ENCODE measurements at regions not wholly inside any gene's neighbourhood (a gene's known extent, or its start where the extent isn't known, plus 50 kb on each side); places are given as distances from the start of the nearest gene placed in this dataset.

- TF ChIP-seq POLR2A (IDR thresholded peaks at IDR 0.05; ENCODE audit: low read length) (no peak), GATA1 (IDR thresholded peaks at IDR 0.05; ENCODE audit: low read depth, low read length) (no peak)
Observed at GRCh38 chr4:45741897-45742296, 382.0 kb downstream of the GABRG1 start.
